HEK293 (cell line): ENCODE measurements at regions not wholly inside any gene's neighbourhood (a gene's known extent, or its start where the extent isn't known, plus 50 kb on each side); places are given as distances from the start of the nearest gene placed in this dataset.
A peak's percentile ranks its signal among the peaks of the same experiment; 100 is the strongest.

Experiments
- CTCF ChIA-PET: fragments of 350-600 bp; formaldehyde crosslinking; extraction: SDS; loops from one replicate; lab custom pipeline; 2021; ENCODE audit warnings: antibody characterized with exemption; lab: Yijun Ruan, JAX
- POLR2A ChIA-PET: fragments of 300-600 bp; formaldehyde crosslinking; extraction: SDS; loops from one replicate; lab custom pipeline; 2020; ENCODE audit warnings: antibody characterized with exemption, inconsistent platforms; lab: Yijun Ruan, JAX
- H3K27ac ChIP-seq: fragments of 200-500 bp; sonication (Bioruptor generic); 2 replicates; pipeline ENCODE4 v1.5.1; 2014; ENCODE audit warnings: low read depth, low read length, control low read depth, inconsistent platforms; ENCODE audit errors: extremely low read depth
- H3K36me3 ChIP-seq, 2 experiments: fragments of 200-500 bp in 1 of 2; sonication (Bioruptor generic) in 1 of 2; 1 replicate in 1 of 2; 2 replicates in 1 of 2; pipeline ENCODE4 v1.5.1; 2014 to 2017; ENCODE audit warnings: inconsistent platforms in 2 of 2, low read length in 2 of 2; ENCODE audit not compliant: control insufficient read depth in 2 of 2, insufficient read depth in 1 of 2
- H3K4me1 ChIP-seq: fragments of 200-500 bp; sonication (Bioruptor generic); 2 replicates; pipeline ENCODE4 v1.5.1; 2014; ENCODE audit warnings: mild to moderate bottlenecking, low read length, inconsistent platforms; ENCODE audit not compliant: control insufficient read depth, insufficient read depth
- H3K4me3 ChIP-seq: 2 replicates; pipeline ENCODE4 v1.5.1; 2011; ENCODE audit warnings: low read depth, mild to moderate bottlenecking, control low read depth, low read length, moderate library complexity
- H3K9me3 ChIP-seq: fragments of 200-500 bp; sonication (Bioruptor generic); 2 replicates; pipeline ENCODE4 v1.5.1; 2014; ENCODE audit warnings: low read depth, low read length, inconsistent platforms; ENCODE audit not compliant: control insufficient read depth, insufficient read depth
- HOXA7 ChIP-seq: sonication (generic); formaldehyde crosslinking; IDR thresholded peaks from 2 replicates; pipeline ENCODE4 v1.8.1; 2022; ENCODE audit warnings: missing genetic modification reagents, borderline replicate concordance
- IKZF3 ChIP-seq: fragments of 450-650 bp; IDR thresholded peaks from 2 replicates; pipeline ENCODE4 v1.5.0; 2018; ENCODE audit warnings: missing biosample characterization, mild to moderate bottlenecking, missing genetic modification characterization, moderate library complexity
- KLF10 ChIP-seq: fragments of 450-650 bp; IDR thresholded peaks from 2 replicates; pipeline ENCODE4 v1.5.1; 2018; ENCODE audit warnings: missing biosample characterization, mild to moderate bottlenecking, missing genetic modification characterization
- TSHZ1 ChIP-seq: fragments of 450-650 bp; formaldehyde crosslinking; IDR thresholded peaks from 2 replicates; pipeline ENCODE4 v1.5.1; 2016; ENCODE audit warnings: missing biosample characterization, missing genetic modification characterization, borderline replicate concordance
- YY1 ChIP-seq: fragments of 450-650 bp; formaldehyde crosslinking; IDR thresholded peaks from 2 replicates; pipeline ENCODE4 v1.5.1; 2018; ENCODE audit warnings: missing biosample characterization, missing genetic modification characterization
- ZBTB1 ChIP-seq: fragments of 450-650 bp; formaldehyde crosslinking; IDR thresholded peaks from 2 replicates; pipeline ENCODE4 v1.5.1; 2016; ENCODE audit warnings: missing biosample characterization, missing genetic modification characterization
- ZBTB21 ChIP-seq: fragments of 450-650 bp; formaldehyde crosslinking; IDR thresholded peaks from 2 replicates; pipeline ENCODE4 v1.5.1; 2017; ENCODE audit warnings: missing biosample characterization, missing genetic modification characterization
- ZNF274 ChIP-seq, 2 experiments: fragments of 200-500 bp in 1 of 2; fragments of 450-650 bp in 1 of 2; sonication (Bioruptor generic) in 1 of 2; formaldehyde crosslinking in 1 of 2; IDR thresholded peaks; 2 replicates each; pipeline versions ENCODE4 v1.5.1 to v1.6.1; 2014 to 2016; ENCODE audit warnings: borderline replicate concordance in 1 of 2, inconsistent platforms in 1 of 2, low read length in 1 of 2, missing biosample characterization in 1 of 2, missing genetic modification characterization in 1 of 2
- ZNF335 ChIP-seq: fragments of 450-650 bp; formaldehyde crosslinking; conservative IDR thresholded peaks from 2 replicates; pipeline ENCODE4 v1.5.1; 2016; ENCODE audit warnings: missing biosample characterization, missing genetic modification characterization
- ZNF521 ChIP-seq: fragments of 450-650 bp; formaldehyde crosslinking; IDR thresholded peaks from 2 replicates; pipeline ENCODE4 v1.5.1; 2017; ENCODE audit warnings: missing biosample characterization, mild to moderate bottlenecking, missing genetic modification characterization
- ZNF549 ChIP-seq: fragments of 450-650 bp; IDR thresholded peaks from 2 replicates; pipeline ENCODE4 v1.5.1; 2018; ENCODE audit warnings: missing biosample characterization, missing genetic modification characterization, mild to moderate bottlenecking, inconsistent platforms, moderate library complexity
- ZNF580 ChIP-seq: fragments of 450-650 bp; formaldehyde crosslinking; IDR thresholded peaks from 2 replicates; pipeline ENCODE4 v1.5.1; 2016; ENCODE audit warnings: missing biosample characterization, missing genetic modification characterization
- ZNF585B ChIP-seq: fragments of 450-650 bp; formaldehyde crosslinking; IDR thresholded peaks from 2 replicates; pipeline ENCODE4 v1.5.1; 2016; ENCODE audit warnings: missing biosample characterization, missing genetic modification characterization
- ZNF626 ChIP-seq: fragments of 450-650 bp; sonication (Bioruptor Pico); formaldehyde crosslinking; IDR thresholded peaks from 2 replicates; pipeline ENCODE4 v1.5.1; 2018; ENCODE audit warnings: missing biosample characterization, missing genetic modification characterization, inconsistent platforms
- ZNF664 ChIP-seq: fragments of 450-650 bp; formaldehyde crosslinking; IDR thresholded peaks from 2 replicates; pipeline ENCODE4 v1.5.1; 2016; ENCODE audit warnings: missing biosample characterization, missing genetic modification characterization
- ZNF692 ChIP-seq: fragments of 450-650 bp; formaldehyde crosslinking; IDR thresholded peaks from 2 replicates; pipeline ENCODE4 v1.5.1; 2016; ENCODE audit warnings: missing biosample characterization, missing genetic modification characterization
- ZNF830 ChIP-seq: fragments of 450-650 bp; IDR thresholded peaks from 2 replicates; pipeline ENCODE4 v1.5.0; 2018; ENCODE audit warnings: missing biosample characterization, missing genetic modification characterization, low read depth, mild to moderate bottlenecking, moderate library complexity
- ZNF843 ChIP-seq: fragments of 450-650 bp; formaldehyde crosslinking; IDR thresholded peaks from 2 replicates; pipeline ENCODE4 v1.5.1; 2016; ENCODE audit warnings: missing biosample characterization, missing genetic modification characterization
- ZSCAN18 ChIP-seq: fragments of 450-650 bp; formaldehyde crosslinking; IDR thresholded peaks from 2 replicates; pipeline ENCODE4 v1.5.1; 2016; ENCODE audit warnings: missing biosample characterization, missing genetic modification characterization
- ZSCAN30 ChIP-seq: fragments of 450-650 bp; IDR thresholded peaks from 2 replicates; pipeline ENCODE4 v1.5.1; 2018; ENCODE audit warnings: missing biosample characterization, mild to moderate bottlenecking, missing genetic modification characterization, moderate library complexity

- Histone ChIP-seq H3K9me3 (no peaks in the 10 kb centered on the region), H3K36me3 (no peaks in the 10 kb centered on the region), H3K4me3 (no peak overlapping the region), H3K27ac (no peak overlapping the region), H3K4me1 (no peaks in the 10 kb centered on the region)
- POLR2A ChIA-PET: no interaction called here
- CTCF ChIA-PET: interaction anchor here (0.7 to 1.5 kb wide), 3 partner anchors 17 to 296 kb away, joined by 3 to 5 read pairs (median 4); no protein-coding TSS in a partner anchor
- TF ChIP-seq ZBTB1 (tag by site-specific recombination) (no peak), ZNF335 (tag by site-specific recombination) (0 out of 2 replicates have a peak, but pooled peaks have one; percentile 5)
These were observed 112.0 kb downstream of the NPTX2 start for GRCh38 chr7:98729121-98729520.

GRCh38 chr7:98730326-98730725 lies 113.2 kb downstream of the NPTX2 start:
- no peaks in the 10 kb centered on the region for H3K4me1 ChIP-seq
- POLR2A ChIA-PET: interaction anchor here (0.6 kb wide), 1 partner anchor 464 kb away, joined by 3 read pairs; no protein-coding TSS in a partner anchor
- no peaks in the 10 kb centered on the region for H3K9me3 ChIP-seq
- no peak overlapping the region for H3K27ac ChIP-seq
- H3K4me3 ChIP-seq: no peak overlapping the region
- no peaks in the 10 kb centered on the region for H3K36me3 ChIP-seq
- no peak for TF ChIP-seq ZNF274 (IDR thresholded peaks at IDR 0.05; ENCODE audit: low read length)
- no peak for TF ChIP-seq ZNF274 (tag by site-specific recombination; IDR thresholded peaks at IDR 0.05; ENCODE audit: borderline replicate concordance)
- TF ChIP-seq ZNF580: no peak
- TF ChIP-seq ZNF521 (tag by site-specific recombination): no peak
- no peak for TF ChIP-seq ZBTB21 (tag by site-specific recombination)
- TF ChIP-seq HOXA7 (CRISPR knock-in tag): no peak
- 0 out of 2 replicates have a peak, but pooled peaks have one; percentile 19 for TF ChIP-seq ZNF692
- CTCF ChIA-PET: interaction anchor here (0.6 to 1.2 kb wide), 3 partner anchors 15 to 176 kb away, joined by 3 to 5 read pairs (median 4); no protein-coding TSS in a partner anchor

- TF ChIP-seq ZNF626 (tag by site-specific recombination) (no peak), KLF10 (no peak), ZSCAN30 (no peak), ZNF830 (tag by site-specific recombination) (no peak)
- H3K4me1 ChIP-seq: no peaks in the 10 kb centered on the region
- ChIA-PET CTCF (interaction anchor here (1.2 to 2.8 kb wide), 2 partner anchors 14 to 107 kb away, joined by 3 to 20 read pairs; no protein-coding TSS in a partner anchor), POLR2A (no interaction called here)
- H3K36me3 ChIP-seq: no peaks in the 10 kb centered on the region
- no peak overlapping the region for H3K27ac ChIP-seq
- H3K4me3 ChIP-seq: no peak overlapping the region
- H3K9me3 ChIP-seq: no peaks in the 10 kb centered on the region
These were observed 114.6 kb downstream of the NPTX2 start for GRCh38 chr7:98731651-98732050.

- Histone ChIP-seq H3K4me1 (no peaks in the 10 kb centered on the region), H3K27ac (no peak overlapping the region), H3K4me3 (no peak overlapping the region), H3K36me3 (no peaks in the 10 kb centered on the region), H3K9me3 (no peaks in the 10 kb centered on the region)
- CTCF ChIA-PET: interaction anchor here (0.6 to 2.8 kb wide), 5 partner anchors 12 to 406 kb away, joined by 3 to 20 read pairs (median 4); no protein-coding TSS in a partner anchor
- POLR2A ChIA-PET: no interaction called here
- TF ChIP-seq ZNF585B (tag by site-specific recombination) (peak; percentile 22), YY1 (0 out of 2 replicates have a peak, but pooled peaks have one; percentile 42), ZNF664 (no peak), ZNF549 (tag by site-specific recombination) (no peak), ZNF843 (tag by site-specific recombination) (no peak), ZSCAN18 (tag by site-specific recombination) (no peak), TSHZ1 (tag by site-specific recombination) (no peak), IKZF3 (tag by site-specific recombination) (no peak)
These were observed 116.0 kb downstream of the NPTX2 start for GRCh38 chr7:98733036-98733435.
